SK-N-MC (cell line): ENCODE measurements at regions not wholly inside any gene's neighbourhood (a gene's known extent, or its start where the extent isn't known, plus 50 kb on each side); places are given as distances from the start of the nearest gene placed in this dataset.
"Not testable (repeated sequence)": the region's sequence is repeated elsewhere in the genome, so short reads cannot be mapped to it uniquely, and the experiment has no call there.

Source experiments
- DNase-seq: peaks from one replicate; pipeline ENCODE4 v3.0.0-alpha.2; 2011; ENCODE audit warnings: low read depth, low spot score
- H3K27ac ChIP-seq: fragments of 200-600 bp; sonication (generic); 2 replicates; pipeline ENCODE4 v1.5.1; 2016; ENCODE audit warnings: mixed run types
- H3K36me3 ChIP-seq: fragments of 200-600 bp; sonication (generic); 2 replicates; pipeline ENCODE4 v1.6.1; 2017; ENCODE audit warnings: antibody characterized with exemption, low read length, mixed read lengths; ENCODE audit not compliant: insufficient read depth
- H3K4me3 ChIP-seq: fragments of 200-600 bp; sonication (generic); 2 replicates; pipeline ENCODE4 v1.5.1; 2016
- H3K9ac ChIP-seq: fragments of 200-600 bp; sonication (generic); 2 replicates; pipeline ENCODE4 v1.8.0; 2017; ENCODE audit warnings: mixed run types, mixed read lengths; ENCODE audit not compliant: insufficient read length
- H3K9me3 ChIP-seq: fragments of 200-600 bp; sonication (generic); 2 replicates; pipeline ENCODE4 v1.6.1; 2017; ENCODE audit warnings: low read depth, mild to moderate bottlenecking, antibody characterized with exemption, low read length, moderate library complexity, mixed read lengths
- EZH2 ChIP-seq: fragments of 200-600 bp; sonication (generic); IDR thresholded peaks from one replicate; pipeline ENCODE4 v1.6.1; 2017; ENCODE audit warnings: antibody characterized with exemption
- FOXP2 ChIP-seq: optimal IDR thresholded peaks from 2 replicates; pipeline ENCODE3; 2011; ENCODE audit warnings: mild to moderate bottlenecking, moderate library complexity; ENCODE audit not compliant: insufficient read depth; ENCODE audit errors: extremely low read length, control extremely low read depth
- POLR2AphosphoS5 ChIP-seq: IDR thresholded peaks from 2 replicates; pipeline ENCODE4 v1.6.1; 2012; ENCODE audit warnings: mild to moderate bottlenecking, low read depth, low read length, borderline replicate concordance

GRCh38 chr6:100301731-100302130 lies 163.0 kb downstream of the SIM1 start:
- no peak overlapping the region for H3K27ac ChIP-seq
- no peak for DNase-seq
- H3K9me3 ChIP-seq: no peaks in the 10 kb centered on the region
- TF ChIP-seq FOXP2: no peak
- TF ChIP-seq EZH2: no peak
- TF ChIP-seq POLR2AphosphoS5: no peak
- H3K9ac ChIP-seq: no peak overlapping the region
- H3K4me3 ChIP-seq: no peak overlapping the region
- no peaks in the 10 kb centered on the region for H3K36me3 ChIP-seq

- TF ChIP-seq EZH2 (no peak), FOXP2 (no peak), POLR2AphosphoS5 (no peak)
- H3K9me3 ChIP-seq: no peaks in the 10 kb centered on the region
- H3K27ac ChIP-seq: no peak overlapping the region
- no peak for DNase-seq
- no peak overlapping the region for H3K9ac ChIP-seq
- H3K4me3 ChIP-seq: no peak overlapping the region
- no peaks in the 10 kb centered on the region for H3K36me3 ChIP-seq
Measured at GRCh38 chr6:100300221-100300736, 164.4 kb downstream of the SIM1 start.

- H3K9me3 ChIP-seq: no peaks in the 10 kb centered on the region
- H3K9ac ChIP-seq: no peak overlapping the region
- H3K4me3 ChIP-seq: no peak overlapping the region
- TF ChIP-seq POLR2AphosphoS5 (no peak), EZH2 (no peak), FOXP2 (no peak)
- no peak overlapping the region for H3K27ac ChIP-seq
- DNase-seq: no peak
- no peaks in the 10 kb centered on the region for H3K36me3 ChIP-seq
Measured at GRCh38 chr6:100296810-100297544, 167.7 kb downstream of the SIM1 start.

- not testable (repeated sequence) for H3K4me3 ChIP-seq, H3K27ac ChIP-seq, H3K36me3 ChIP-seq, DNase-seq, H3K9me3 ChIP-seq, H3K9ac ChIP-seq
Measured at GRCh38 chr6:100295172-100295571, 169.5 kb downstream of the SIM1 start.

GRCh38 chr6:100289285-100289684 lies 175.4 kb downstream of the SIM1 start:
- Histone ChIP-seq H3K36me3 (no peaks in the 10 kb centered on the region), H3K4me3 (no peak overlapping the region), H3K27ac (no peak overlapping the region), H3K9ac (no peak overlapping the region), H3K9me3 (no peaks in the 10 kb centered on the region)
- TF ChIP-seq POLR2AphosphoS5 (no peak), EZH2 (no peak), FOXP2 (no peak)
- no peak for DNase-seq

- Histone ChIP-seq H3K9ac (no peak overlapping the region), H3K27ac (no peak overlapping the region), H3K4me3 (no peak overlapping the region), H3K9me3 (no peaks in the 10 kb centered on the region), H3K36me3 (no peaks in the 10 kb centered on the region)
- TF ChIP-seq POLR2AphosphoS5 (no peak), EZH2 (no peak), FOXP2 (no peak)
- no peak for DNase-seq
Measured at GRCh38 chr6:100288311-100288710, 176.4 kb downstream of the SIM1 start.

GRCh38 chr6:100283285-100283684 lies 181.4 kb downstream of the SIM1 start:
- no peaks in the 10 kb centered on the region for H3K9me3 ChIP-seq
- no peak for DNase-seq
- TF ChIP-seq FOXP2: no peak
- no peak for TF ChIP-seq POLR2AphosphoS5
- no peak for TF ChIP-seq EZH2
- no peaks in the 10 kb centered on the region for H3K36me3 ChIP-seq
- no peak overlapping the region for H3K4me3 ChIP-seq
- H3K27ac ChIP-seq: no peak overlapping the region
- no peak overlapping the region for H3K9ac ChIP-seq

- DNase-seq: no peak
- Histone ChIP-seq H3K4me3 (no peak overlapping the region), H3K27ac (no peak overlapping the region), H3K9me3 (no peaks in the 10 kb centered on the region), H3K36me3 (no peaks in the 10 kb centered on the region), H3K9ac (no peak overlapping the region)
- TF ChIP-seq EZH2 (no peak), FOXP2 (no peak), POLR2AphosphoS5 (no peak)
Measured at GRCh38 chr6:100281471-100281901, 183.2 kb downstream of the SIM1 start.

GRCh38 chr6:100276311-100277057 lies 188.2 kb downstream of the SIM1 start:
- no peak for DNase-seq
- no peaks in the 10 kb centered on the region for H3K9me3 ChIP-seq
- no peak overlapping the region for H3K9ac ChIP-seq
- no peaks in the 10 kb centered on the region for H3K36me3 ChIP-seq
- H3K4me3 ChIP-seq: no peak overlapping the region
- TF ChIP-seq EZH2: no peak
- TF ChIP-seq FOXP2: no peak
- no peak for TF ChIP-seq POLR2AphosphoS5
- H3K27ac ChIP-seq: no peak overlapping the region
